ENCODE measurements at regions not wholly inside any gene's neighbourhood (a gene's known extent, or its start where the extent isn't known, plus 50 kb on each side); places are given as distances from the start of the nearest gene placed in this dataset.

GRCh38 chr20:23187751-23188150 is 101.6 kb upstream of the CD93 start:
- H2BK20ac ChIP-seq (ENCODE audit: low read depth, low read length): no peak overlapping the region
- H3K56ac ChIP-seq (ENCODE audit: extremely low read depth, insufficient read depth, low read length): no peak overlapping the region
- no peak for DNase-seq
- in situ Hi-C loops (cut with MboI; ENCODE audit: low sequenced_read_pairs): loop anchor here (25.0 kb wide), 1 partner anchor 100 kb away; the partner anchor contains the start of gene CD93
- H3K4ac ChIP-seq (ENCODE audit: low read depth, low read length): no peak overlapping the region
- H3K27me3 ChIP-seq (ENCODE audit: control insufficient read depth, insufficient read depth, low read length): peaks cover 16% of the 10 kb centered on the region
- H2BK120ac ChIP-seq (ENCODE audit: low read depth, low read length): no peak overlapping the region
- no peaks in the 10 kb centered on the region for H3K79me1 ChIP-seq (ENCODE audit: low read depth in 1 of 2, low read length in 2 of 2)
- no peak overlapping the region for H3K14ac ChIP-seq (replicated peaks; ENCODE audit: low read depth, low read length)
- WGBS, 2 experiments (ENCODE audit: extremely low coverage in 2 of 2, insufficient read length in 1 of 2): 67% methylated on average over 2 of the region's 7 CpGs; no CpG with 5 or more reads in 1 of the 2 experiments
- H2BK15ac ChIP-seq (ENCODE audit: low read depth, low read length): no peak overlapping the region
- dilution Hi-C loops (cut with HindIII; ENCODE audit: low sequenced_read_pairs, unreplicated experiment): no loop called here
- no peak overlapping the region for H4K5ac ChIP-seq (ENCODE audit: low read depth, low read length)
- intact Hi-C loops (cut with micrococcal nuclease): no loop called here
- no peak overlapping the region for H2AK9ac ChIP-seq (replicated peaks; ENCODE audit: low read depth, low read length, poor library complexity)
- POLR2A ChIA-PET (ENCODE audit: unreplicated experiment): no interaction called here
- CTCF ChIA-PET: no interaction called here
- no peaks in the 10 kb centered on the region for H4K20me1 ChIP-seq (ENCODE audit: insufficient read depth, low read length)
- no peak overlapping the region for H4K8ac ChIP-seq (ENCODE audit: low read depth in 2 of 2, low read length in 2 of 2)
- H3K4me1 ChIP-seq (ENCODE audit: control insufficient read depth, insufficient read depth, low read length): no peaks in the 10 kb centered on the region
- H3K23ac ChIP-seq (ENCODE audit: low read depth, low read length): no peak overlapping the region
- H3K27ac ChIP-seq (ENCODE audit: insufficient read depth, low read length): no peak overlapping the region
- TF ChIP-seq RCOR1 (IDR thresholded peaks at IDR 0.05; ENCODE audit: insufficient replicate concordance, low read length): no peak
- TF ChIP-seq CEBPB (IDR thresholded peaks at IDR 0.05; ENCODE audit: low read depth, low read length): no peak
- TF ChIP-seq CHD1 (IDR thresholded peaks at IDR 0.05; ENCODE audit: low read depth, low read length): no peak
- no peak for TF ChIP-seq POLR2A (IDR thresholded peaks at IDR 0.05; ENCODE audit: low read depth, low read length)
- TF ChIP-seq, protein P1, sequence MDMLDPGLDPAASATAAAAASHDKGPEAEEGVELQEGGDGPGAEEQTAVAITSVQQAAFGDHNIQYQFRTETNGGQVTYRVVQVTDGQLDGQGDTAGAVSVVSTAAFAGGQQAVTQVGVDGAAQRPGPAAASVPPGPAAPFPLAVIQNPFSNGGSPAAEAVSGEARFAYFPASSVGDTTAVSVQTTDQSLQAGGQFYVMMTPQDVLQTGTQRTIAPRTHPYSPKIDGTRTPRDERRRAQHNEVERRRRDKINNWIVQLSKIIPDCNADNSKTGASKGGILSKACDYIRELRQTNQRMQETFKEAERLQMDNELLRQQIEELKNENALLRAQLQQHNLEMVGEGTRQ (IDR thresholded peaks at IDR 0.05; ENCODE audit: low read depth, low read length): no peak
- no peak for TF ChIP-seq FOS (IDR thresholded peaks at IDR 0.05; ENCODE audit: low read depth, low read length)
- TF ChIP-seq ELK1 (IDR thresholded peaks at IDR 0.05; ENCODE audit: borderline replicate concordance, low read depth, low read length): no peak
- TF ChIP-seq MAFK (IDR thresholded peaks at IDR 0.05; ENCODE audit: low read depth, low read length): no peak
- no peak for TF ChIP-seq MXI1 (IDR thresholded peaks at IDR 0.05; ENCODE audit: borderline replicate concordance, low read depth, low read length)
- no peak for TF ChIP-seq SMC3 (IDR thresholded peaks at IDR 0.05; ENCODE audit: low read depth, low read length)
- no peak for TF ChIP-seq RAD21 (IDR thresholded peaks at IDR 0.05; ENCODE audit: low read length)
- H2AFZ ChIP-seq (replicated peaks; ENCODE audit: low read length, poor library complexity): no peak overlapping the region
- peaks cover 9% of the 10 kb centered on the region for H3K9me1 ChIP-seq (ENCODE audit: insufficient read depth, low read length)
- H3K18ac ChIP-seq (ENCODE audit: low read depth, low read length): no peak overlapping the region
- no peaks in the 10 kb centered on the region for H3K36me3 ChIP-seq (ENCODE audit: control insufficient read depth, insufficient read depth, low read length)
- H3K9me3 ChIP-seq (ENCODE audit: control insufficient read depth, insufficient read depth, low read length): no peaks in the 10 kb centered on the region
- no TSS peak for BruUV-seq (replicated peaks)
- no peak overlapping the region for H2BK5ac ChIP-seq (ENCODE audit: low read depth, low read length, poor library complexity, severe bottlenecking)
- H3K4me3 ChIP-seq (ENCODE audit: insufficient read depth, low read depth, low read length): no peak overlapping the region
- no peak for ATAC-seq (ENCODE audit: low read depth)
- H2AK5ac ChIP-seq (ENCODE audit: low read depth, low read length): no peak overlapping the region
- H3K9ac ChIP-seq (ENCODE audit: low read depth, low read length): no peak overlapping the region
- H4K91ac ChIP-seq (ENCODE audit: insufficient read depth, low read depth, low read length): no peak overlapping the region
- no peak overlapping the region for H3K4me2 ChIP-seq (ENCODE audit: low read depth, low read length)
